ENCODE measurements at regions not wholly inside any gene's neighbourhood (a gene's known extent, or its start where the extent isn't known, plus 50 kb on each side); places are given as distances from the start of the nearest gene placed in this dataset.

DNA sequence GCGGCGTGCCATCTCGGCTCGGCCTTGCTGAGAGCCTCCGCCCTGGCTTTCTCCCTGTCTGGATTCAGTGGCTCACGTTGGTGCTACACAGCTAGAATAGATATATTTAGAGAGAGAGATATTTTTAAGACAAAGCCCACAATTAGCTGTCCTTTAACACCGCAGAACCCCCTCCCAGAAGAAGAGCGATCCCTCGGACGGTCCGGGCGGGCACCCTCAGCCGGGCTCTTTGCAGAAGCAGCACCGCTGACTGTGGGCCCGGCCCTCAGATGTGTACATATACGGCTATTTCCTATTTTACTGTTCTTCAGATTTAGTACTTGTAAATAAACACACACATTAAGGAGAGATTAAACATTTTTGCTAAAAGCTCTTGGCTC, 54.1 kb downstream of the PLXNA1 start:
- no peak for TF ChIP-seq CTCF (conservative IDR thresholded peaks at IDR 0.05 in 1 of 2, IDR thresholded peaks at IDR 0.05 in 1 of 2; ENCODE audit: low read depth in 1 of 2, low read length in 2 of 2)
- no peak for TF ChIP-seq EZH2 (IDR thresholded peaks at IDR 0.05; ENCODE audit: low read length, missing control alignments)

Data from fibroblast of lung (primary cell).